Peyer's patch (tissue), 4 donors: ENCODE measurements at regions not wholly inside any gene's neighbourhood (a gene's known extent, or its start where the extent isn't known, plus 50 kb on each side); places are given as distances from the start of the nearest gene placed in this dataset.

Experiments used
- DNase-seq, 3 donors: peaks; one replicate each; pipeline ENCODE4 v3.0.0-alpha.2; 2017 to 2019
- H3K27ac ChIP-seq, 4 donors: fragments of 200-600 bp; sonication (generic); one replicate each; pipeline ENCODE4 v1.5.1; 2016 to 2019
- H3K27me3 ChIP-seq, 2 donors: fragments of 200-600 bp; sonication (generic); one replicate each; pipeline ENCODE4 v1.5.1; 2019
- H3K36me3 ChIP-seq, 3 donors: fragments of 200-600 bp; sonication (generic); one replicate each; pipeline ENCODE4 v1.5.1; 2016 to 2019
- H3K4me1 ChIP-seq, 4 donors: fragments of 200-600 bp; sonication (generic); one replicate each; pipeline ENCODE4 v1.5.1; 2016 to 2019
- H3K4me3 ChIP-seq, 4 donors: fragments of 200-600 bp; sonication (generic); 1 replicate in 3 of 4; 2 replicates in 1 of 4; pipeline ENCODE4 v1.5.1; 2016 to 2019; ENCODE audit warnings: mild to moderate bottlenecking in 1 of 4
- H3K9me3 ChIP-seq, 4 donors: fragments of 200-600 bp; sonication (generic); one replicate each; pipeline ENCODE4 v1.5.1; 2016 to 2019; ENCODE audit warnings: mild to moderate bottlenecking in 1 of 4
- POLR2A ChIP-seq, 2 donors: fragments of 450-650 bp; IDR thresholded peaks; one replicate each; pipeline ENCODE4 v1.5.1; 2017; ENCODE audit warnings: antibody characterized with exemption in 2 of 2, mild to moderate bottlenecking in 2 of 2, moderate library complexity in 2 of 2
- TF ChIP-seq, protein P1 (sequence below), 6 experiments: fragments of 450-650 bp in 4 of 6; fragments of 200-600 bp in 2 of 6; sonication (generic) in 1 of 6; IDR thresholded peaks; one replicate each; pipeline ENCODE4 v1.5.1; 2017 to 2019; ENCODE audit warnings: antibody characterized with exemption in 6 of 6, mild to moderate bottlenecking in 3 of 6, moderate library complexity in 1 of 6

DNA sequence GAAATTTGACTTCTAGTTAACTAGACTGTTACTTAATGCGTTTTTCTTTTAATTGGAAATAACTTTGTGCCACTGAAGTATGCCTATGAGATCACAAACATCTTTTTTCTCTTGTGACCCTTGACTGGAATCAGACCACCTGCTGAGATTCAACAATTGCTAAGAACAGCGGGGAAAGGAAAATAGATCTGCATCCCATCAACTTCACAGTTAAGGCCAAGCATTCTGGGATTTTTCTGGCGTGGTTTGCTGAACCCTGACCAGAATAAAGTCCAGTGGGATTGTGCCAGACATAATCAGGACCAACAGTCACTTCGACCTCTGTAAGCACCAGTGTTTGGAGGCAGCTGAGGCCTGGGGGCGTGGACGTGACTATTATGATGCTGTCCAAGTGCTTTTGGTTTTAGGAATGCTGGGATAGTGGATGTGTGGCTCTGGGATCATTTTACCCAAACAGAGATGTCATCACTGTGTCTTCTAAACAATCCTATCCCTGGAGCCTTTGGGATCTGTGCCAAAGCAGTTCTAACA lies 373.3 kb upstream of the PRKCQ start:
- no peak for DNase-seq
- no peaks in the 10 kb centered on the region for H3K36me3 ChIP-seq
- no peak overlapping the region for H3K4me3 ChIP-seq
- H3K9me3 ChIP-seq: no peaks in the 10 kb centered on the region
- H3K4me1 ChIP-seq: no peaks in the 10 kb centered on the region
- TF ChIP-seq, protein P1, sequence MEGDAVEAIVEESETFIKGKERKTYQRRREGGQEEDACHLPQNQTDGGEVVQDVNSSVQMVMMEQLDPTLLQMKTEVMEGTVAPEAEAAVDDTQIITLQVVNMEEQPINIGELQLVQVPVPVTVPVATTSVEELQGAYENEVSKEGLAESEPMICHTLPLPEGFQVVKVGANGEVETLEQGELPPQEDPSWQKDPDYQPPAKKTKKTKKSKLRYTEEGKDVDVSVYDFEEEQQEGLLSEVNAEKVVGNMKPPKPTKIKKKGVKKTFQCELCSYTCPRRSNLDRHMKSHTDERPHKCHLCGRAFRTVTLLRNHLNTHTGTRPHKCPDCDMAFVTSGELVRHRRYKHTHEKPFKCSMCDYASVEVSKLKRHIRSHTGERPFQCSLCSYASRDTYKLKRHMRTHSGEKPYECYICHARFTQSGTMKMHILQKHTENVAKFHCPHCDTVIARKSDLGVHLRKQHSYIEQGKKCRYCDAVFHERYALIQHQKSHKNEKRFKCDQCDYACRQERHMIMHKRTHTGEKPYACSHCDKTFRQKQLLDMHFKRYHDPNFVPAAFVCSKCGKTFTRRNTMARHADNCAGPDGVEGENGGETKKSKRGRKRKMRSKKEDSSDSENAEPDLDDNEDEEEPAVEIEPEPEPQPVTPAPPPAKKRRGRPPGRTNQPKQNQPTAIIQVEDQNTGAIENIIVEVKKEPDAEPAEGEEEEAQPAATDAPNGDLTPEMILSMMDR (IDR thresholded peaks at IDR 0.05): no peak
- TF ChIP-seq POLR2A (IDR thresholded peaks at IDR 0.05): no peak
- H3K27ac ChIP-seq: no peak overlapping the region
- no peaks in the 10 kb centered on the region for H3K27me3 ChIP-seq

DNA sequence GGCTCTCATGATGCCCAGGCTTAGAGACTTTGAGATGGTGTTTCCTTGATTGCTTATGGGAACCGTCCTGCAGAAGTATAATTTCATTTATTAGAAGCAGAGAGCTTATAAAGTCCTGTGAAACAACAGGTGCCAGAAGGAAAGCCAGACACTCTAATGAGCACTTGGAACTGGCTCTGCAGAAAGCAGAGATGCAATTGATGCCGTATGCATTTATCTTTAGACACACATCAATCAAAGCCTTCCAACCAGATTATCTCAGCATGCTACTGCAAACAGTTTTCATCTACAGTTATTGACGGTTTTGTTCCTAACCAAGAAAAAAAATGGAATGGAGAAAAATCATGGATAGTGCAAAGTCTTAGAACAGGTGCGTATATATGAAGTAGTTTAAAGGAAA lies 371.7 kb upstream of the PRKCQ start:
- no peaks in the 10 kb centered on the region for H3K27me3 ChIP-seq
- no peak overlapping the region for H3K27ac ChIP-seq
- H3K36me3 ChIP-seq: no peaks in the 10 kb centered on the region
- no peak overlapping the region for H3K4me3 ChIP-seq
- no peak for DNase-seq
- H3K9me3 ChIP-seq: no peaks in the 10 kb centered on the region
- no peak for TF ChIP-seq POLR2A (IDR thresholded peaks at IDR 0.05)
- TF ChIP-seq, protein P1 (IDR thresholded peaks at IDR 0.05): no peak
- no peaks in the 10 kb centered on the region for H3K4me1 ChIP-seq

DNA sequence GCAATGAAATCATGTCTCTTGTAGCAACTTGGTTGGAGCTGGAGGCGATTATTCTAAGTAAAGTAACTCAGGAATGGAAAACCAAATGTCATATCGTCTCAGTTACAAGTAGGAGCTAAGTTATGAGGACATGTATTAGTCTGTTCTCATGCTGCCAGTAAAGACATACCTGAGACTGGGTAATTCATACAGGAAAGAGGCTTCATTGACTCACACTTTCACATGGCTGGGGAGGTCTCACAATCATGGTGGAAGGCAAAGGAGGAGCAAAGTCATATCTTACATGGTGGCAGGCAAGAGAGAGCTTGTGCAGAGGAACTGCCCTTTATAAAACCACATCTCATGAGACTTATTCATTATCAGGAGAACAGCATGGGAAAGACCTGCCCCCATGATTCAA lies 370.1 kb upstream of the PRKCQ start:
- no peaks in the 10 kb centered on the region for H3K27me3 ChIP-seq
- H3K4me3 ChIP-seq: no peak overlapping the region
- H3K4me1 ChIP-seq: no peaks in the 10 kb centered on the region
- H3K27ac ChIP-seq: no peak overlapping the region
- no peak for DNase-seq
- no peaks in the 10 kb centered on the region for H3K9me3 ChIP-seq
- no peaks in the 10 kb centered on the region for H3K36me3 ChIP-seq
- TF ChIP-seq POLR2A (IDR thresholded peaks at IDR 0.05): no peak
- TF ChIP-seq, protein P1 (IDR thresholded peaks at IDR 0.05): no peak

DNA sequence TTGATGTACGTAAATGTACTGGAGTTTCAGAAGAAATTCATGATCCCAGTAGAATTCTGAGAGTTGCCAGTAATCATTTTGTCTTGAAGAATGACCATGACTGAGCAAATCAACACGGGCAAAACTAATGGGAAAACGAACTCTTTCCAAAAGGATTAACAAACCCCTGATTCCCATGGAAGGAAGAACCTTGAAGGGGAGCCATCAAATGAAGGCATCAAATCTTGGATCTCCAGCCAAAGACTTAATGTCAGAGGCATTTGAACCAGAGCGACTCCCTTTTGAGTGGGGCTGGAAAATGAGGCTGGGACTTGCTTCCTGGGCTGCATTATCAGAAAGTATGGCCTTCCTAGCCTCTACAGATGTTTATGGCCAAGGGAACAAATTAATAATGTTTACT lies 364.4 kb upstream of the PRKCQ start:
- no peak for DNase-seq
- no peaks in the 10 kb centered on the region for H3K36me3 ChIP-seq
- TF ChIP-seq POLR2A (IDR thresholded peaks at IDR 0.05): no peak
- TF ChIP-seq, protein P1 (IDR thresholded peaks at IDR 0.05): no peak

DNA sequence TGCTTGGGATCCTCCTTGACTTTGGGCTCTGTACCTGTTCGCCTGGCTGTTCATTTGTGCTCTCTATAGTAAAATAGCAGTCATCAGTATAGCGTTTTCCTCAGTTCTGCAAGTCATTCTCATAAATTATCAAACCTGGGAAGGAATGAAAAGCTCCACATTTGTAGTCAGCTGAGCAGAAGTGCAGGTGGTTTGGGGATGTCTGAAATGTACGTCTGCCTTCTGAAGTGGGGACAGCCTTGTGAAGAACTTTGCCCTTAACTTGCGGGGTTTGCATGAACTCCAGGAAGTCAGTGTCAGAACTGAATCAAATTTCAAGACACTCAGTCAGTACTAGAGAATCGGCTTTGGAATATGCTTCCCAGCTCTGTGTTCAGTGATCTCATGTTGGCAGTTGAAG lies 358.3 kb upstream of the PRKCQ start:
- DNase-seq: no peak
- no peak for TF ChIP-seq POLR2A (IDR thresholded peaks at IDR 0.05)
- TF ChIP-seq, protein P1 (IDR thresholded peaks at IDR 0.05): no peak
- H3K27ac ChIP-seq: no peak overlapping the region

More for the DNA sequence above, 364.4 kb upstream of the PRKCQ start:
- H3K4me3 ChIP-seq: no peak overlapping the region
- H3K27me3 ChIP-seq: no peaks in the 10 kb centered on the region
- no peak overlapping the region for H3K27ac ChIP-seq
- H3K4me1 ChIP-seq: no peaks in the 10 kb centered on the region
- no peaks in the 10 kb centered on the region for H3K9me3 ChIP-seq

DNA sequence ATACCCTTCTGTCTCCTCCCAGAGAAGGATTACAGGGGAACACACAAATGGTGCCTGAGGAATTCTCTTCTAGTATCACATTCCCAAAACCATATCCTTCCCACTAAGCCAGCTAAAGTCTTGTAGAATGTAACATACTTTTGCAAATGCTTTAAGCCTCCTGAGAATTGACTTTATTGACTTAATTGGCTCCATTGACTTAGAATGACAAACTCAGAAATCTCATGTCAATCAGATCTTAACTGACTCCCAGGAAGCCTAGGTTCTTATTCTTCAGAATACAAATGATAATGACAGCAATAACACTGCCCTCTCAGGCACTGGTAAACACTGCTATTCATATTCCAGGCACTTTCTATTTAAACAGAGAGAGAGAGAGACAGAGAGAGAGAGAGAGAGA lies 356.9 kb upstream of the PRKCQ start:
- no peak for TF ChIP-seq POLR2A (IDR thresholded peaks at IDR 0.05)
- TF ChIP-seq, protein P1 (IDR thresholded peaks at IDR 0.05): no peak
- H3K27me3 ChIP-seq: no peaks in the 10 kb centered on the region

More for the DNA sequence above, 358.3 kb upstream of the PRKCQ start:
- Histone ChIP-seq H3K4me3 (no peak overlapping the region), H3K4me1 (no peaks in the 10 kb centered on the region), H3K9me3 (no peaks in the 10 kb centered on the region), H3K36me3 (no peaks in the 10 kb centered on the region), H3K27me3 (no peaks in the 10 kb centered on the region)

More for the DNA sequence above, 356.9 kb upstream of the PRKCQ start:
- DNase-seq: no peak
- Histone ChIP-seq H3K36me3 (no peaks in the 10 kb centered on the region), H3K4me1 (no peaks in the 10 kb centered on the region), H3K4me3 (no peak overlapping the region), H3K9me3 (no peaks in the 10 kb centered on the region), H3K27ac (no peak overlapping the region)
